HCT116 (cell line): ENCODE measurements at regions not wholly inside any gene's neighbourhood (a gene's known extent, or its start where the extent isn't known, plus 50 kb on each side); places are given as distances from the start of the nearest gene placed in this dataset.

Source experiments
- ATAC-seq: fragments of 200-7000 bp; cut with Tn5 transposase; 2 replicates; pipeline ENCODE4 v1.9.1; 2020; ENCODE audit warnings: mild to moderate bottlenecking, moderate library complexity
- BruUV-seq: library from RNA; stranded (reverse); fragments of 400-500 nt; replicated peaks from 2 replicates; lab custom pipeline; 2021; lab: Mats Ljungman, UMichigan
- CTCF ChIA-PET: fragments of 300-600 bp; sonication (Branson Sonifier 250); formaldehyde crosslinking; loops from one replicate; lab custom pipeline; 2021; ENCODE audit warnings: antibody characterized with exemption; lab: Charles Lee
- POLR2A ChIA-PET: fragments of 300-600, 350-600 bp; sonication (Branson Sonifier 250); formaldehyde crosslinking; loops from one replicate; lab custom pipeline; 2021; ENCODE audit warnings: antibody characterized with exemption; lab: Charles Lee
- RAD21 ChIA-PET, 2 experiments: fragments of 300-600 bp; sonication (Branson Sonifier 250); formaldehyde crosslinking; loops; one replicate each; lab custom pipeline; 2023; ENCODE audit warnings: low total read pairs in 2 of 2; ENCODE audit not compliant: uncharacterized antibody in 2 of 2, unreplicated experiment in 2 of 2, low non-redundant PET in 1 of 2; lab: Charles Lee
- DNase-seq: peaks from one replicate; pipeline ENCODE4 v3.0.0-alpha.2; 2010; ENCODE audit warnings: low read depth, low spot score
- H2AFZ ChIP-seq: fragments of 200-600 bp; shearing (Covaris generic), sonication (generic); 2 replicates; pipeline ENCODE4 v1.6.1; 2017; ENCODE audit warnings: low read depth, mixed run types, mixed read lengths, antibody characterized with exemption, low read length; ENCODE audit not compliant: poor library complexity, severe bottlenecking
- H3K27ac ChIP-seq: 2 replicates; pipeline ENCODE4 v1.5.1; 2012; ENCODE audit warnings: low read depth, low read length
- H3K27me3 ChIP-seq: fragments of 200-600 bp; sonication (generic); 2 replicates; pipeline ENCODE4 v1.6.1; 2016; ENCODE audit warnings: mixed run types, low read length, mixed read lengths; ENCODE audit not compliant: insufficient read depth
- H3K36me3 ChIP-seq, 2 experiments: fragments of 200-500 bp in 1 of 2; fragments of 200-600 bp in 1 of 2; sonication (Bioruptor generic) in 1 of 2; sonication (generic) in 1 of 2; 2 replicates each; pipeline versions ENCODE4 v1.5.1 to v1.6.1; 2014 to 2016; ENCODE audit warnings: low read length in 2 of 2, inconsistent platforms in 1 of 2, mixed read lengths in 1 of 2, mixed run types in 1 of 2; ENCODE audit not compliant: insufficient read depth in 2 of 2, control insufficient read depth in 1 of 2
- H3K4me1 ChIP-seq, 2 experiments: fragments of 200-600 bp in 1 of 2; sonication (generic) in 1 of 2; 2 replicates each; pipeline versions ENCODE4 v1.5.1 to v1.6.1; 2012 to 2017; ENCODE audit warnings: low read length in 2 of 2, inconsistent platforms in 1 of 2, mild to moderate bottlenecking in 1 of 2, mixed read lengths in 1 of 2, mixed run types in 1 of 2, moderate library complexity in 1 of 2; ENCODE audit not compliant: insufficient read depth in 2 of 2, control insufficient read depth in 1 of 2
- H3K4me2 ChIP-seq: fragments of 200-600 bp; sonication (generic); 2 replicates; pipeline ENCODE4 v1.6.1; 2017; ENCODE audit warnings: mixed run types, low read length, mixed read lengths
- H3K4me3 ChIP-seq, 2 experiments: fragments of 200-600 bp in 1 of 2; sonication (generic) in 1 of 2; replicated peaks in 1 of 2; 2 replicates each; pipeline ENCODE4 v1.5.1; 2011 to 2016; ENCODE audit warnings: low read length in 2 of 2, control low read depth in 1 of 2, low read depth in 1 of 2, mild to moderate bottlenecking in 1 of 2, mixed read lengths in 1 of 2, mixed run types in 1 of 2
- H3K79me2 ChIP-seq: fragments of 200-600 bp; sonication (generic); 2 replicates; pipeline ENCODE4 v1.6.1; 2017; ENCODE audit warnings: mild to moderate bottlenecking, mixed run types, low read length, moderate library complexity, mixed read lengths; ENCODE audit not compliant: insufficient read depth
- H3K9ac ChIP-seq: fragments of 200-600 bp; sonication (generic); 2 replicates; pipeline ENCODE4 v1.6.1; 2016; ENCODE audit warnings: low read length, mixed read lengths
- H3K9me2 ChIP-seq: fragments of 200-600 bp; sonication (generic), shearing (Covaris generic); 2 replicates; pipeline ENCODE4 v1.6.1; 2017; ENCODE audit warnings: mixed run types, mild to moderate bottlenecking, moderate library complexity; ENCODE audit not compliant: insufficient read depth
- H3K9me3 ChIP-seq, 2 experiments: fragments of 200-500 bp in 1 of 2; fragments of 200-600 bp in 1 of 2; sonication (Bioruptor generic) in 1 of 2; sonication (generic) in 1 of 2; 2 replicates each; pipeline ENCODE4 v1.6.1; 2014 to 2017; ENCODE audit warnings: low read length in 2 of 2, mixed read lengths in 2 of 2, inconsistent platforms in 1 of 2, low read depth in 1 of 2, mild to moderate bottlenecking in 1 of 2, mixed run types in 1 of 2, moderate library complexity in 1 of 2; ENCODE audit not compliant: control insufficient read depth in 1 of 2, insufficient read depth in 1 of 2
- H4K20me1 ChIP-seq: fragments of 200-600 bp; sonication (generic), shearing (Covaris generic); 2 replicates; pipeline ENCODE4 v1.6.1; 2017; ENCODE audit warnings: mixed run types, mild to moderate bottlenecking, moderate library complexity; ENCODE audit not compliant: insufficient read depth
- CBX3 ChIP-seq: IDR thresholded peaks from 2 replicates; pipeline ENCODE4 v1.6.1; 2012; ENCODE audit warnings: low read depth
- CEBPB ChIP-seq: IDR thresholded peaks from 2 replicates; pipeline ENCODE4 v1.6.1; 2012; ENCODE audit warnings: low read depth
- EGR1 ChIP-seq: IDR thresholded peaks from 2 replicates; pipeline ENCODE4 v1.6.1; 2012; ENCODE audit warnings: low read depth
- EZH2 ChIP-seq: fragments of 200-600 bp; sonication (generic); IDR thresholded peaks from 2 replicates; pipeline ENCODE4 v1.6.1; 2017; ENCODE audit warnings: antibody characterized with exemption, mixed run types
- EZH2phosphoT487 ChIP-seq: fragments of 200-600 bp; IDR thresholded peaks from 2 replicates; pipeline ENCODE4 v1.6.1; 2018; ENCODE audit warnings: antibody characterized with exemption, borderline replicate concordance
- JUND ChIP-seq: IDR thresholded peaks from 2 replicates; pipeline ENCODE4 v1.6.1; 2012
- POLR2A ChIP-seq: IDR thresholded peaks from 2 replicates; pipeline ENCODE4 v1.7.0; 2011; ENCODE audit warnings: borderline replicate concordance; ENCODE audit not compliant: insufficient read depth, insufficient read length; ENCODE audit errors: extremely low read depth
- RAD21 ChIP-seq: IDR thresholded peaks from 2 replicates; pipeline ENCODE4 v1.6.1; 2012; ENCODE audit warnings: low read depth, mild to moderate bottlenecking
- SIN3A ChIP-seq: IDR thresholded peaks from 2 replicates; pipeline ENCODE4 v1.6.1; 2012; ENCODE audit warnings: low read depth
- SRF ChIP-seq: IDR thresholded peaks from 2 replicates; pipeline ENCODE4 v1.6.1; 2012; ENCODE audit warnings: low read depth
- TCF7L2 ChIP-seq: IDR thresholded peaks from 2 replicates; pipeline ENCODE4 v1.7.0; 2011; ENCODE audit warnings: borderline replicate concordance, inconsistent platforms; ENCODE audit not compliant: insufficient read depth, insufficient read length; ENCODE audit errors: extremely low read depth
- YY1 ChIP-seq: IDR thresholded peaks from 2 replicates; pipeline ENCODE4 v1.6.1; 2011; ENCODE audit warnings: low read length, low read depth, moderate library complexity, mild to moderate bottlenecking; ENCODE audit not compliant: insufficient replicate concordance; ENCODE audit errors: extremely low read depth
- ZBTB33 ChIP-seq: IDR thresholded peaks from 2 replicates; pipeline ENCODE4 v1.6.1; 2011; ENCODE audit warnings: mild to moderate bottlenecking, low read length, moderate library complexity; ENCODE audit not compliant: insufficient replicate concordance; ENCODE audit errors: extremely low read depth
- ZFX ChIP-seq: fragments of 450-650 bp; IDR thresholded peaks from 2 replicates; pipeline ENCODE4 v1.6.1; 2017
- ZNF274 ChIP-seq: fragments of 200-500 bp; sonication (Bioruptor generic); IDR thresholded peaks from 2 replicates; pipeline ENCODE4 v1.6.1; 2014; ENCODE audit warnings: mild to moderate bottlenecking, low read depth, low read length, inconsistent platforms
- intact Hi-C: fragments of 100-400 bp; cut with micrococcal nuclease; formaldehyde crosslinking; loops from 2 replicates; pipeline ENCODE4 v1.10.0; 2022
- TF ChIP-seq, protein P1 (sequence below): IDR thresholded peaks from 2 replicates; pipeline ENCODE4 v1.6.1; 2012; ENCODE audit warnings: low read depth

- no peak for TF ChIP-seq EGR1
- no peak for TF ChIP-seq EZH2
- no peak for TF ChIP-seq POLR2A
- no peak for TF ChIP-seq ZBTB33
- TF ChIP-seq CEBPB, result no peak
- no peak for TF ChIP-seq CBX3
- no peak for TF ChIP-seq EZH2phosphoT487
- no peak for TF ChIP-seq RAD21
- no peak for TF ChIP-seq ZFX
- no peak for TF ChIP-seq SIN3A
- no peak for TF ChIP-seq ZNF274
- TF ChIP-seq JUND, result no peak
- TF ChIP-seq TCF7L2, result no peak
- no peak for TF ChIP-seq YY1
- TF ChIP-seq, protein P1, sequence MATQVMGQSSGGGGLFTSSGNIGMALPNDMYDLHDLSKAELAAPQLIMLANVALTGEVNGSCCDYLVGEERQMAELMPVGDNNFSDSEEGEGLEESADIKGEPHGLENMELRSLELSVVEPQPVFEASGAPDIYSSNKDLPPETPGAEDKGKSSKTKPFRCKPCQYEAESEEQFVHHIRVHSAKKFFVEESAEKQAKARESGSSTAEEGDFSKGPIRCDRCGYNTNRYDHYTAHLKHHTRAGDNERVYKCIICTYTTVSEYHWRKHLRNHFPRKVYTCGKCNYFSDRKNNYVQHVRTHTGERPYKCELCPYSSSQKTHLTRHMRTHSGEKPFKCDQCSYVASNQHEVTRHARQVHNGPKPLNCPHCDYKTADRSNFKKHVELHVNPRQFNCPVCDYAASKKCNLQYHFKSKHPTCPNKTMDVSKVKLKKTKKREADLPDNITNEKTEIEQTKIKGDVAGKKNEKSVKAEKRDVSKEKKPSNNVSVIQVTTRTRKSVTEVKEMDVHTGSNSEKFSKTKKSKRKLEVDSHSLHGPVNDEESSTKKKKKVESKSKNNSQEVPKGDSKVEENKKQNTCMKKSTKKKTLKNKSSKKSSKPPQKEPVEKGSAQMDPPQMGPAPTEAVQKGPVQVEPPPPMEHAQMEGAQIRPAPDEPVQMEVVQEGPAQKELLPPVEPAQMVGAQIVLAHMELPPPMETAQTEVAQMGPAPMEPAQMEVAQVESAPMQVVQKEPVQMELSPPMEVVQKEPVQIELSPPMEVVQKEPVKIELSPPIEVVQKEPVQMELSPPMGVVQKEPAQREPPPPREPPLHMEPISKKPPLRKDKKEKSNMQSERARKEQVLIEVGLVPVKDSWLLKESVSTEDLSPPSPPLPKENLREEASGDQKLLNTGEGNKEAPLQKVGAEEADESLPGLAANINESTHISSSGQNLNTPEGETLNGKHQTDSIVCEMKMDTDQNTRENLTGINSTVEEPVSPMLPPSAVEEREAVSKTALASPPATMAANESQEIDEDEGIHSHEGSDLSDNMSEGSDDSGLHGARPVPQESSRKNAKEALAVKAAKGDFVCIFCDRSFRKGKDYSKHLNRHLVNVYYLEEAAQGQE, result no peak
- TF ChIP-seq SRF, result no peak
- intact Hi-C loops, result no loop called here
- RAD21 ChIA-PET, result no interaction called here
- POLR2A ChIA-PET, result no interaction called here
- Histone ChIP-seq H3K4me2 (no peak overlapping the region), H3K27me3 (no peaks in the 10 kb centered on the region), H3K9me2 (no peaks in the 10 kb centered on the region), H3K9me3 (no peaks in the 10 kb centered on the region), H3K9ac (no peak overlapping the region), H3K36me3 (no peaks in the 10 kb centered on the region), H3K27ac (no peak overlapping the region), H3K79me2 (no peaks in the 10 kb centered on the region), H2AFZ (peak overlapping the region; percentile 11), H4K20me1 (no peaks in the 10 kb centered on the region), H3K4me1 (no peaks in the 10 kb centered on the region), H3K4me3 (no peak overlapping the region)
- DNase-seq (no peak), ATAC-seq (no peak)
- CTCF ChIA-PET, result no interaction called here
- BruUV-seq, result no TSS peak
Measured at GRCh38 chr3:110479731-110480130, 591.9 kb upstream of the NECTIN3 start.
